ENCODE measurements at regions not wholly inside any gene's neighbourhood (a gene's known extent, or its start where the extent isn't known, plus 50 kb on each side); places are given as distances from the start of the nearest gene placed in this dataset.

DNA sequence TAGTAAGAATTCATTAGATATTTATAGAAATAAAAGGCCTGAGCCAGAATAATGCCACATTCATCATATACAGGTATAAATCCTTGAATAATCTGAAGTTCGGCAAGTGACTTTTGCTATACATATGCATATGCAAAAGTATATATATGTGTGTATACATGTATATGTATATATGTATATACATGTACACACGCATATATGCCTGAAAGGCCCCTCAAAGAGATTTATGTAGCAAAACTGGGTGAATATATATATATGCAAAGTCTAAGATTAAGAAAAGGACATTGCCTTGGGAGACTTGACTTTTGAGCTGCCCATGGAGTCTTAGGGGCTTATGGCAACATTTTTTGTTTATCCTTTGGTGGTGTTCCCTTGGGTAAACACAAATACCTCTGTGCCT lies 231.4 kb downstream of the BMP2 start:
- no peaks in the 10 kb centered on the region for H3K4me1 ChIP-seq (ENCODE audit: control insufficient read depth, insufficient read depth, low read length)
- H3K4me3 ChIP-seq (ENCODE audit: low read depth, low read length), result no peak overlapping the region
- TF ChIP-seq, protein P1, sequence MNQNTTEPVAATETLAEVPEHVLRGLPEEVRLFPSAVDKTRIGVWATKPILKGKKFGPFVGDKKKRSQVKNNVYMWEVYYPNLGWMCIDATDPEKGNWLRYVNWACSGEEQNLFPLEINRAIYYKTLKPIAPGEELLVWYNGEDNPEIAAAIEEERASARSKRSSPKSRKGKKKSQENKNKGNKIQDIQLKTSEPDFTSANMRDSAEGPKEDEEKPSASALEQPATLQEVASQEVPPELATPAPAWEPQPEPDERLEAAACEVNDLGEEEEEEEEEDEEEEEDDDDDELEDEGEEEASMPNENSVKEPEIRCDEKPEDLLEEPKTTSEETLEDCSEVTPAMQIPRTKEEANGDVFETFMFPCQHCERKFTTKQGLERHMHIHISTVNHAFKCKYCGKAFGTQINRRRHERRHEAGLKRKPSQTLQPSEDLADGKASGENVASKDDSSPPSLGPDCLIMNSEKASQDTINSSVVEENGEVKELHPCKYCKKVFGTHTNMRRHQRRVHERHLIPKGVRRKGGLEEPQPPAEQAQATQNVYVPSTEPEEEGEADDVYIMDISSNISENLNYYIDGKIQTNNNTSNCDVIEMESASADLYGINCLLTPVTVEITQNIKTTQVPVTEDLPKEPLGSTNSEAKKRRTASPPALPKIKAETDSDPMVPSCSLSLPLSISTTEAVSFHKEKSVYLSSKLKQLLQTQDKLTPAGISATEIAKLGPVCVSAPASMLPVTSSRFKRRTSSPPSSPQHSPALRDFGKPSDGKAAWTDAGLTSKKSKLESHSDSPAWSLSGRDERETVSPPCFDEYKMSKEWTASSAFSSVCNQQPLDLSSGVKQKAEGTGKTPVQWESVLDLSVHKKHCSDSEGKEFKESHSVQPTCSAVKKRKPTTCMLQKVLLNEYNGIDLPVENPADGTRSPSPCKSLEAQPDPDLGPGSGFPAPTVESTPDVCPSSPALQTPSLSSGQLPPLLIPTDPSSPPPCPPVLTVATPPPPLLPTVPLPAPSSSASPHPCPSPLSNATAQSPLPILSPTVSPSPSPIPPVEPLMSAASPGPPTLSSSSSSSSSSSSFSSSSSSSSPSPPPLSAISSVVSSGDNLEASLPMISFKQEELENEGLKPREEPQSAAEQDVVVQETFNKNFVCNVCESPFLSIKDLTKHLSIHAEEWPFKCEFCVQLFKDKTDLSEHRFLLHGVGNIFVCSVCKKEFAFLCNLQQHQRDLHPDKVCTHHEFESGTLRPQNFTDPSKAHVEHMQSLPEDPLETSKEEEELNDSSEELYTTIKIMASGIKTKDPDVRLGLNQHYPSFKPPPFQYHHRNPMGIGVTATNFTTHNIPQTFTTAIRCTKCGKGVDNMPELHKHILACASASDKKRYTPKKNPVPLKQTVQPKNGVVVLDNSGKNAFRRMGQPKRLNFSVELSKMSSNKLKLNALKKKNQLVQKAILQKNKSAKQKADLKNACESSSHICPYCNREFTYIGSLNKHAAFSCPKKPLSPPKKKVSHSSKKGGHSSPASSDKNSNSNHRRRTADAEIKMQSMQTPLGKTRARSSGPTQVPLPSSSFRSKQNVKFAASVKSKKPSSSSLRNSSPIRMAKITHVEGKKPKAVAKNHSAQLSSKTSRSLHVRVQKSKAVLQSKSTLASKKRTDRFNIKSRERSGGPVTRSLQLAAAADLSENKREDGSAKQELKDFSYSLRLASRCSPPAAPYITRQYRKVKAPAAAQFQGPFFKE (tag by site-specific recombination; IDR thresholded peaks at IDR 0.05; ENCODE audit: borderline replicate concordance), result no peak
- no peak for TF ChIP-seq ZNF155 (tag by site-specific recombination; IDR thresholded peaks at IDR 0.05)
- no peak overlapping the region for H3K27ac ChIP-seq (ENCODE audit: extremely low read depth, low read depth, low read length)
- CTCF ChIA-PET, result interaction anchor here (0.6 to 0.7 kb wide), 2 partner anchors 60 to 76 kb away, joined by 3 read pairs; no protein-coding TSS in a partner anchor
- no peaks in the 10 kb centered on the region for H3K9me3 ChIP-seq (ENCODE audit: control insufficient read depth, insufficient read depth, low read depth, low read length)
- POLR2A ChIA-PET, result no interaction called here
- no peaks in the 10 kb centered on the region for H3K36me3 ChIP-seq (ENCODE audit: control insufficient read depth in 2 of 2, insufficient read depth in 1 of 2, low read length in 2 of 2)

DNA sequence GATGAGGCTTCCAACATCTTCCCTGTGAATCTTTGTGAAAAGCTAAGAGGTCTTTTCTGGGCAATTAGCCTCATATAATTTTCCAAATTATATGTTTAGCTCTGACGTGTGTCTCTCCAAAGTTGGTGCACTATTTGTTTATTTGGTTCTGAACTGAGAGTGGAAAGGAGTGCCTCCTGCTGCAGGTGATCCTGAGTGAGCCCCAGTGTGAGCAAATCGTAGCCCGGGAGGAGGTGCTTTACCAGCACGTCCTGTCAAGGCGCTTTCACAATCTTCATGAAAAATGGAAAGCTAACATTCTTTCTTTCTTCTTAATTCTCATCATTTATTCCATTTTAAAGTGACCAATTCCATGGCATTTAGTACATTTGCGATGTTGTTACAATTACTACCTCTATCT lies 231.9 kb downstream of the BMP2 start:
- no peaks in the 10 kb centered on the region for H3K9me3 ChIP-seq (ENCODE audit: control insufficient read depth, insufficient read depth, low read depth, low read length)
- TF ChIP-seq, protein P2, sequence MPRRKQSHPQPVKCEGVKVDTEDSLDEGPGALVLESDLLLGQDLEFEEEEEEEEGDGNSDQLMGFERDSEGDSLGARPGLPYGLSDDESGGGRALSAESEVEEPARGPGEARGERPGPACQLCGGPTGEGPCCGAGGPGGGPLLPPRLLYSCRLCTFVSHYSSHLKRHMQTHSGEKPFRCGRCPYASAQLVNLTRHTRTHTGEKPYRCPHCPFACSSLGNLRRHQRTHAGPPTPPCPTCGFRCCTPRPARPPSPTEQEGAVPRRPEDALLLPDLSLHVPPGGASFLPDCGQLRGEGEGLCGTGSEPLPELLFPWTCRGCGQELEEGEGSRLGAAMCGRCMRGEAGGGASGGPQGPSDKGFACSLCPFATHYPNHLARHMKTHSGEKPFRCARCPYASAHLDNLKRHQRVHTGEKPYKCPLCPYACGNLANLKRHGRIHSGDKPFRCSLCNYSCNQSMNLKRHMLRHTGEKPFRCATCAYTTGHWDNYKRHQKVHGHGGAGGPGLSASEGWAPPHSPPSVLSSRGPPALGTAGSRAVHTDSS (tag by site-specific recombination; IDR thresholded peaks at IDR 0.05), result no peak
- no peak for TF ChIP-seq EGR2 (tag by site-specific recombination; IDR thresholded peaks at IDR 0.05; ENCODE audit: low read depth)
- no peak overlapping the region for H3K4me3 ChIP-seq (ENCODE audit: low read depth, low read length)
- no peaks in the 10 kb centered on the region for H3K4me1 ChIP-seq (ENCODE audit: control insufficient read depth, insufficient read depth, low read length)
- POLR2A ChIA-PET, result no interaction called here
- CTCF ChIA-PET, result interaction anchor here (0.6 to 0.7 kb wide), 2 partner anchors 60 to 76 kb away, joined by 3 read pairs; no protein-coding TSS in a partner anchor
- no peaks in the 10 kb centered on the region for H3K36me3 ChIP-seq (ENCODE audit: control insufficient read depth in 2 of 2, insufficient read depth in 1 of 2, low read length in 2 of 2)
- no peak overlapping the region for H3K27ac ChIP-seq (ENCODE audit: extremely low read depth, low read depth, low read length)

DNA sequence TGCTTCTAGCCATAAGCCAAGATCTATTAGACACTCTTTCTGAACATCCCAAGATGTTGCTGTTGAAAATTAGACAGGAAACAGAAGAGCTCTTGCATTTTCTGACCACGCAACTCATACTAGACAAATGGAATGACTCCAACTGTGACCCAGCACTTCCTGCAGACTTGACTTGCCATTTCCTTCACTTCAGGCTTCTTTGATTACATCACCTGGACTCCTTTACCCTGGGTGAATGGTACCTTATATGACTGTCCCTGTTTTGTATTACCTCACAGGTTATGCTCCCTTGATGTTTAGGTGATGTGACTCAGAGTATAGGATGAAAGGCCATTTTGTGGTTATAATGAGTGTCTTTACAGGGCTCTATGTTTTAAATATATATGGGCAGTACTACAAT lies 236.1 kb downstream of the BMP2 start:
- H3K4me3 ChIP-seq (ENCODE audit: low read depth, low read length), result no peak overlapping the region

DNA sequence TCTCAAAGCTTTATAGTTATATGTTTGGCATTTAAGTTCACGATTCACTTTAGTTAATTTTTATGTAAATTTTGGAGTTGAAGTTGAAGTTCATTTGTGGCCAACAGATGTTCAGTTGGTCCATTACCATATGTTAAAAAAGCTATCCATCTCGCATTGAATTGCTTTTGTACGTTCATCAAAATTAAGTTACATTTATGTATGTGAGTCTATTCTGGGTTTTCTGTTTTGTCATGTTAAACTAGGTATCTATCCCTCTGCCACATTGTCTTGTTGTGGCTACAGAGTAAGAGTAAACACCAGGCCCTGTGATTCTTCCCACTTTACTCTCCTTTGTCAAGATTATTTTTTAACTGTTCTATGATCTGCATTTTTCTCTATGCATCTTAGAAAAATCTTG lies 237.3 kb downstream of the BMP2 start:
- H3K36me3 ChIP-seq (ENCODE audit: control insufficient read depth in 2 of 2, insufficient read depth in 1 of 2, low read length in 2 of 2), result no peaks in the 10 kb centered on the region
- no peaks in the 10 kb centered on the region for H3K9me3 ChIP-seq (ENCODE audit: control insufficient read depth, insufficient read depth, low read depth, low read length)
- H3K4me1 ChIP-seq (ENCODE audit: control insufficient read depth, insufficient read depth, low read length), result no peaks in the 10 kb centered on the region
- no peak overlapping the region for H3K27ac ChIP-seq (ENCODE audit: extremely low read depth, low read depth, low read length)
- TF ChIP-seq SALL2 (tag by site-specific recombination; IDR thresholded peaks at IDR 0.05; ENCODE audit: borderline replicate concordance) (no peak), ZNF426 (tag by site-specific recombination; IDR thresholded peaks at IDR 0.05) (no peak), ZNF23 (tag by site-specific recombination; IDR thresholded peaks at IDR 0.05; ENCODE audit: borderline replicate concordance) (no peak), ZNF354C (tag by site-specific recombination; IDR thresholded peaks at IDR 0.05; ENCODE audit: borderline replicate concordance, low read depth) (no peak), SP7 (tag by site-specific recombination; IDR thresholded peaks at IDR 0.05) (no peak), ZBTB7A (tag by site-specific recombination; IDR thresholded peaks at IDR 0.05; ENCODE audit: low read depth) (no peak)
- CTCF ChIA-PET, result interaction anchor here (0.7 kb wide), 1 partner anchor 105 kb away, joined by 5 read pairs; no protein-coding TSS in a partner anchor
- POLR2A ChIA-PET, result no interaction called here
- H3K4me3 ChIP-seq (ENCODE audit: low read depth, low read length), result no peak overlapping the region

More for the DNA sequence above, 236.1 kb downstream of the BMP2 start:
- Histone ChIP-seq H3K4me1 (ENCODE audit: control insufficient read depth, insufficient read depth, low read length) (no peaks in the 10 kb centered on the region), H3K27ac (ENCODE audit: extremely low read depth, low read depth, low read length) (no peak overlapping the region), H3K36me3 (ENCODE audit: control insufficient read depth in 2 of 2, insufficient read depth in 1 of 2, low read length in 2 of 2) (no peaks in the 10 kb centered on the region), H3K9me3 (ENCODE audit: control insufficient read depth, insufficient read depth, low read depth, low read length) (no peaks in the 10 kb centered on the region)
- CTCF ChIA-PET, result no interaction called here
- POLR2A ChIA-PET, result no interaction called here
- TF ChIP-seq ZSCAN30 (tag by site-specific recombination; IDR thresholded peaks at IDR 0.05) (no peak), ZNF146 (tag by site-specific recombination; IDR thresholded peaks at IDR 0.05) (no peak), ZBTB20 (tag by site-specific recombination; IDR thresholded peaks at IDR 0.05) (no peak), ZNF610 (tag by site-specific recombination; IDR thresholded peaks at IDR 0.05; ENCODE audit: borderline replicate concordance) (no peak), ZNF211 (tag by site-specific recombination; IDR thresholded peaks at IDR 0.05; ENCODE audit: low read depth) (no peak), ZNF426 (tag by site-specific recombination; IDR thresholded peaks at IDR 0.05) (no peak), ZNF701 (tag by site-specific recombination; IDR thresholded peaks at IDR 0.05) (no peak), ZNF654 (tag by site-specific recombination; IDR thresholded peaks at IDR 0.05; ENCODE audit: low read depth) (no peak), ZNF791 (tag by site-specific recombination; IDR thresholded peaks at IDR 0.05) (no peak)
